Smooth muscle cell (in vitro differentiated cells): ENCODE measurements at regions not wholly inside any gene's neighbourhood (a gene's known extent, or its start where the extent isn't known, plus 50 kb on each side); places are given as distances from the start of the nearest gene placed in this dataset.

Experiments
- DNase-seq: peaks from one replicate; lab custom pipeline; 2025; ENCODE audit not compliant: unreplicated experiment; lab: John Stamatoyannopoulos, UW
- H2AFZ ChIP-seq: fragments of 200-600 bp; sonication (generic); 2 replicates; pipeline ENCODE4 v1.6.0; 2016; ENCODE audit warnings: antibody characterized with exemption, low read depth, mild to moderate bottlenecking
- H3F3A ChIP-seq: fragments of 200-600 bp; sonication (generic); 2 replicates; pipeline ENCODE4 v1.6.0; 2017; ENCODE audit warnings: antibody characterized with exemption, low read depth
- H3K27ac ChIP-seq: fragments of 200-600 bp; sonication (generic); 2 replicates; pipeline ENCODE4 v1.5.1; 2016; ENCODE audit warnings: low read depth, mild to moderate bottlenecking
- H3K27me3 ChIP-seq: fragments of 200-600 bp; sonication (generic); 2 replicates; pipeline ENCODE4 v1.6.1; 2016; ENCODE audit warnings: low read depth, mild to moderate bottlenecking
- H3K36me3 ChIP-seq: fragments of 200-600 bp; sonication (generic); 2 replicates; pipeline ENCODE4 v1.5.1; 2016; ENCODE audit warnings: low read depth
- H3K4me1 ChIP-seq: fragments of 200-600 bp; sonication (generic); 2 replicates; pipeline ENCODE4 v1.5.1; 2016; ENCODE audit warnings: low read depth
- H3K4me2 ChIP-seq: fragments of 200-600 bp; sonication (generic); 2 replicates; pipeline ENCODE4 v1.6.0; 2016; ENCODE audit warnings: mild to moderate bottlenecking
- H3K4me3 ChIP-seq: fragments of 200-600 bp; sonication (generic); 2 replicates; pipeline ENCODE4 v1.5.1; 2016; ENCODE audit warnings: mild to moderate bottlenecking
- H3K79me2 ChIP-seq: fragments of 200-600 bp; sonication (generic); 2 replicates; pipeline ENCODE4 v1.6.0; 2016; ENCODE audit warnings: low read depth, mild to moderate bottlenecking
- H3K9ac ChIP-seq: fragments of 200-600 bp; sonication (generic); 2 replicates; pipeline ENCODE4 v1.6.0; 2016; ENCODE audit warnings: low read depth
- H3K9me3 ChIP-seq: fragments of 200-600 bp; sonication (generic); replicated peaks from 2 replicates; pipeline ENCODE4 v1.5.1; 2016; ENCODE audit warnings: low read depth
- H4K20me1 ChIP-seq: fragments of 200-600 bp; sonication (generic); 2 replicates; pipeline ENCODE4 v1.6.0; 2016; ENCODE audit warnings: low read depth
- WGBS: methylation state at CpG from one replicate; pipeline ENCODE4 v1.1.7; 2016; ENCODE audit warnings: low lambda C conversion rate; 5-methylcytosine and 5-hydroxymethylcytosine counted together
- TF ChIP-seq, protein P1 (sequence below): fragments of 200-600 bp; sonication (generic); IDR thresholded peaks from 2 replicates; pipeline ENCODE4 v1.5.1; 2017; ENCODE audit warnings: borderline replicate concordance, mild to moderate bottlenecking, antibody characterized with exemption; ENCODE audit not compliant: insufficient read depth, poor library complexity, severe bottlenecking

DNA sequence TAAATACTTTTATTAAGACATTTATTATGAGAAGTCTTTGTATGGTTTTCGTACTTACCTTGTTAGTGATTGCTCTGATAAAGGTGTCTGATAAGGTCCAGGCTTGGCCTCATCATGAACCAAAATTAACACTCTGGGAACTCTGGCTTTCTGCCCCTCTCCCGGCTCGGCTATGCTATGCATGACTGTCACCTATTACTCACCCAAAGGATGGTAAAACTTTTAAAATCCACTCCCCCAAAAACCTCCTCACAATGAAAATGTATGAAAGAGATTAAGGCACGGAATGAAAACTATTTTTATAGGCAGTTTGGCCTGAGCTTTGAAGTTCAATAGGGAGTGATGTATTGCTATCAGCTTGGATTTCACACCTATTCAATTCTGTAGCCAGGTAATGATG is 217.3 kb upstream of the TBX3 start:
- WGBS = 29% methylated on average over 4 of the region's 4 CpGs

DNA sequence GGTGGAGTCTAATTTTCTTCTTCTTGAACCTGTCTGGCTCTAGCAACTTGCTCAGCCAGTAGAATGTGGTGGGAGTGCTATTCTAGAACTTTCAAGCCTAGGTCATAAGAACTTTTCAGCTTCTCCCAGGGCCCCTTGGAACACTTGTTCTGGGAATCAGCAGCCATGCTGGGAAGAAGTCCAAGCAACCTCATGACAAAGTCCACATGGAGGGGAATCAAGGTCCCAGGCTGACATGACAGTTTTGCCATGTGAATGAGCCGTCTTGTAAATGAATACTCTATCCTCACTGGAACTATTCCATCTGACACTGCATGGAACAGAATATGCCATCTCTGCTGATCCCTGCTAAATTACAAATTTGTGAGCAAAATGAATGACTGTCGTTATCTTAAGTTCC is 214.2 kb upstream of the TBX3 start:
- Histone ChIP-seq H3F3A (peaks cover 34% of the 10 kb centered on the region), H4K20me1 (no peaks in the 10 kb centered on the region), H3K9me3 (no peaks in the 10 kb centered on the region), H3K4me2 (no peak overlapping the region), H3K36me3 (no peaks in the 10 kb centered on the region), H3K79me2 (no peaks in the 10 kb centered on the region), H3K27me3 (no peaks in the 10 kb centered on the region), H3K27ac (no peak overlapping the region), H2AFZ (no peak overlapping the region), H3K4me1 (peaks cover 12% of the 10 kb centered on the region), H3K4me3 (no peak overlapping the region), H3K9ac (no peak overlapping the region)
- WGBS = 84% methylated on average over 2 of the region's 2 CpGs
- no peak for DNase-seq
- TF ChIP-seq, protein P1, sequence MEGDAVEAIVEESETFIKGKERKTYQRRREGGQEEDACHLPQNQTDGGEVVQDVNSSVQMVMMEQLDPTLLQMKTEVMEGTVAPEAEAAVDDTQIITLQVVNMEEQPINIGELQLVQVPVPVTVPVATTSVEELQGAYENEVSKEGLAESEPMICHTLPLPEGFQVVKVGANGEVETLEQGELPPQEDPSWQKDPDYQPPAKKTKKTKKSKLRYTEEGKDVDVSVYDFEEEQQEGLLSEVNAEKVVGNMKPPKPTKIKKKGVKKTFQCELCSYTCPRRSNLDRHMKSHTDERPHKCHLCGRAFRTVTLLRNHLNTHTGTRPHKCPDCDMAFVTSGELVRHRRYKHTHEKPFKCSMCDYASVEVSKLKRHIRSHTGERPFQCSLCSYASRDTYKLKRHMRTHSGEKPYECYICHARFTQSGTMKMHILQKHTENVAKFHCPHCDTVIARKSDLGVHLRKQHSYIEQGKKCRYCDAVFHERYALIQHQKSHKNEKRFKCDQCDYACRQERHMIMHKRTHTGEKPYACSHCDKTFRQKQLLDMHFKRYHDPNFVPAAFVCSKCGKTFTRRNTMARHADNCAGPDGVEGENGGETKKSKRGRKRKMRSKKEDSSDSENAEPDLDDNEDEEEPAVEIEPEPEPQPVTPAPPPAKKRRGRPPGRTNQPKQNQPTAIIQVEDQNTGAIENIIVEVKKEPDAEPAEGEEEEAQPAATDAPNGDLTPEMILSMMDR = no peak

More for the DNA sequence above, 217.3 kb upstream of the TBX3 start:
- no peaks in the 10 kb centered on the region for H3K27me3 ChIP-seq
- no peak overlapping the region for H3K27ac ChIP-seq
- no peak for DNase-seq
- no peaks in the 10 kb centered on the region for H3K79me2 ChIP-seq
- H3K36me3 ChIP-seq = no peaks in the 10 kb centered on the region
- no peak overlapping the region for H3K4me3 ChIP-seq
- TF ChIP-seq, protein P1 = no peak
- H3F3A ChIP-seq = peaks cover 30% of the 10 kb centered on the region
- no peak overlapping the region for H2AFZ ChIP-seq
- H3K9ac ChIP-seq = no peak overlapping the region
- peaks cover 4% of the 10 kb centered on the region for H3K4me1 ChIP-seq
- H3K9me3 ChIP-seq = no peaks in the 10 kb centered on the region
- no peaks in the 10 kb centered on the region for H4K20me1 ChIP-seq
- H3K4me2 ChIP-seq = peak overlapping the region; percentile 6

DNA sequence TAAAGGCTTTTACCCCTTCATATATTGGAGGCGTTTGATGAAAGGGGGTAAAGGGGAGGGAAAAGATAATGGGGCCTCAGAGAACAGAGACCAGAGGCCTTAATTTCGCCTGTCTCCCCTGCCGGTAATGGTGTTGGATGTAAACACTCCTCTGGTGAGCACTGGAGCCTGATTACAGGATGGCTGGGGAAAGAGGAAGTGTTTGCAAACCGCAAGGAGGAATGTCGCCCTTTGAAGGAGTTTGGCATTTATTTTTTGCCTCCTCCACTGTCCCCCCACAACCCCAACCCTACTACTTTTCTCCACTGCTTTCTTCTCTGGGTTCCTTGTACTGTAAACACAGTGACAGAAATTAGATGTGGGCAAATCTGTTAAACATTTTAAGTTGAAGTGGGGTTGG is 211.9 kb upstream of the TBX3 start:
- H3K27ac ChIP-seq = peak overlapping the region; percentile 88
- H2AFZ ChIP-seq = peak overlapping the region; percentile 94
- no peaks in the 10 kb centered on the region for H3K9me3 ChIP-seq
- H4K20me1 ChIP-seq = no peaks in the 10 kb centered on the region
- H3K4me2 ChIP-seq = peak overlapping the region; percentile 29
- TF ChIP-seq, protein P1 = no peak
- H3K79me2 ChIP-seq = no peaks in the 10 kb centered on the region
- H3F3A ChIP-seq = peaks cover 16% of the 10 kb centered on the region
- 15% methylated on average over 5 of the region's 5 CpGs for WGBS
- H3K9ac ChIP-seq = peak overlapping the region; percentile 50
- peaks cover 10% of the 10 kb centered on the region for H3K4me1 ChIP-seq
- DNase-seq = no peak
- no peaks in the 10 kb centered on the region for H3K36me3 ChIP-seq
- no peaks in the 10 kb centered on the region for H3K27me3 ChIP-seq
- no peak overlapping the region for H3K4me3 ChIP-seq

DNA sequence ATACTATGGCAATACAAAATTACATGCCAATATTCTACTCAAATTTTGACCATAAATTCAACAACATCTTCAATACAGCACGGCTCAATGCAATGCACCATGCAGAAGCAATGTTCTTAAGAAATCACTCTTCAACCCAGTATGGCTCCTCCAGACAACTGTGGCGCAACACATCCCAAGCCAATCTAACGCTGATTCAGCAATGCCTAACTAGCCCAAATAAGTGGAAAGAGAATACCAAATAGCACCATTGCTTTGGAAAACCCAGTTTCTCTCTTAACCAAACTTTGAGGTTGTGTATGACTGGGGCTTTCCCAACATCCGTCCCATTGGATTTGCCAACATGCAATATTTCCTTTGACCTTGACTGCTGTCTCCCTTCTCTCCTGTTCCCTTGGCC is 211.1 kb upstream of the TBX3 start:
- H2AFZ ChIP-seq = no peak overlapping the region
- H3K9me3 ChIP-seq = no peaks in the 10 kb centered on the region
- peaks cover 16% of the 10 kb centered on the region for H3F3A ChIP-seq
- no peak for DNase-seq
- H3K4me2 ChIP-seq = peak overlapping the region; percentile 29
- no peaks in the 10 kb centered on the region for H3K79me2 ChIP-seq
- TF ChIP-seq, protein P1 = no peak
- no peaks in the 10 kb centered on the region for H3K27me3 ChIP-seq
- no peaks in the 10 kb centered on the region for H4K20me1 ChIP-seq
- no peak overlapping the region for H3K9ac ChIP-seq
- H3K4me1 ChIP-seq = peaks cover 10% of the 10 kb centered on the region
- no peak overlapping the region for H3K4me3 ChIP-seq
- peak overlapping the region; percentile 88 for H3K27ac ChIP-seq
- no peaks in the 10 kb centered on the region for H3K36me3 ChIP-seq
- WGBS = 95% methylated on average over 4 of the region's 4 CpGs
